ENCODE measurements at regions not wholly inside any gene's neighbourhood (a gene's known extent, or its start where the extent isn't known, plus 50 kb on each side); places are given as distances from the start of the nearest gene placed in this dataset.

DNA sequence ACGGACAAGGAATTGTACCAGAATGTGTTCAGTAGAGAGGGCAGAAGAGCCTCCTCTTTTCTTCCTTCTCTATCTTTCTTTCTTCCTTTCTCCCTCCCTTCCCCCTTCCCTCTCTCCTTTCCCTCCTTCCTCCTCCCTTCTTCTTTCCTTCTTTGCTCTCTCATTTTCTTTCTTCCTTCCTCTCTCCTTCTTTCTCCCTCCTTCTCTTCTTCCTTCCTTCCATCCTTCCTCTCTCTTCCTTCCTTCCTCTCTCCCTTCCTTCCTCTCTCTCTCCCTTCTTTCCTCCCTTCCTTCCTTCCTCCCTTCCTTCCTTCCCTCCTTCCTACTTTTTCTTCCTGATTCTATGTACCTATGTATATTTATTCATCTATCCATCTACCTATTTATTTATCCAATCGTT is 59.7 kb upstream of the SDK2 start:
- TF ChIP-seq CTCF (IDR thresholded peaks at IDR 0.05; ENCODE audit: low read depth, low read length) = no peak
- DNase-seq (ENCODE audit: extremely low read depth, low read depth) = no peak

- no peak for TF ChIP-seq CTCF (IDR thresholded peaks at IDR 0.05; ENCODE audit: low read depth, low read length)
- DNase-seq (ENCODE audit: extremely low read depth, low read depth) = no peak
Observed at GRCh38 chr17:73705594-73705993, 61.3 kb upstream of the SDK2 start.

GRCh38 chr17:73706428-73706827 is 62.2 kb upstream of the SDK2 start:
- no peak for DNase-seq (ENCODE audit: extremely low read depth, low read depth)
- no peak for TF ChIP-seq CTCF (IDR thresholded peaks at IDR 0.05; ENCODE audit: low read depth, low read length)

- no peak for TF ChIP-seq CTCF (IDR thresholded peaks at IDR 0.05; ENCODE audit: low read depth, low read length)
- DNase-seq (ENCODE audit: extremely low read depth, low read depth) = no peak
Observed at GRCh38 chr17:73706858-73707257, 62.6 kb upstream of the SDK2 start.

- no peak for TF ChIP-seq CTCF (IDR thresholded peaks at IDR 0.05; ENCODE audit: low read depth, low read length)
Observed at GRCh38 chr17:73707358-73707757, 63.1 kb upstream of the SDK2 start.

GRCh38 chr17:73710095-73710592 is 65.9 kb upstream of the SDK2 start:
- TF ChIP-seq CTCF (IDR thresholded peaks at IDR 0.05; ENCODE audit: low read depth, low read length) = peak; percentile 64
- no peak for DNase-seq (ENCODE audit: extremely low read depth, low read depth)

More at GRCh38 chr17:73707358-73707757, 63.1 kb upstream of the SDK2 start:
- no peak for DNase-seq (ENCODE audit: extremely low read depth, low read depth)

GRCh38 chr17:73711184-73711583 is 66.9 kb upstream of the SDK2 start:
- no peak for DNase-seq (ENCODE audit: extremely low read depth, low read depth)
- no peak for TF ChIP-seq CTCF (IDR thresholded peaks at IDR 0.05; ENCODE audit: low read depth, low read length)
